HG03565 (cell line): ENCODE measurements at regions not wholly inside any gene's neighbourhood (a gene's known extent, or its start where the extent isn't known, plus 50 kb on each side); places are given as distances from the start of the nearest gene placed in this dataset.

Source experiments
- ATAC-seq: cut with Tn5 transposase; IDR thresholded peaks from one replicate; pipeline ENCODE4 v1.9.1; 2021; ENCODE audit warnings: mild to moderate bottlenecking, moderate library complexity; ENCODE audit not compliant: unreplicated experiment

DNA sequence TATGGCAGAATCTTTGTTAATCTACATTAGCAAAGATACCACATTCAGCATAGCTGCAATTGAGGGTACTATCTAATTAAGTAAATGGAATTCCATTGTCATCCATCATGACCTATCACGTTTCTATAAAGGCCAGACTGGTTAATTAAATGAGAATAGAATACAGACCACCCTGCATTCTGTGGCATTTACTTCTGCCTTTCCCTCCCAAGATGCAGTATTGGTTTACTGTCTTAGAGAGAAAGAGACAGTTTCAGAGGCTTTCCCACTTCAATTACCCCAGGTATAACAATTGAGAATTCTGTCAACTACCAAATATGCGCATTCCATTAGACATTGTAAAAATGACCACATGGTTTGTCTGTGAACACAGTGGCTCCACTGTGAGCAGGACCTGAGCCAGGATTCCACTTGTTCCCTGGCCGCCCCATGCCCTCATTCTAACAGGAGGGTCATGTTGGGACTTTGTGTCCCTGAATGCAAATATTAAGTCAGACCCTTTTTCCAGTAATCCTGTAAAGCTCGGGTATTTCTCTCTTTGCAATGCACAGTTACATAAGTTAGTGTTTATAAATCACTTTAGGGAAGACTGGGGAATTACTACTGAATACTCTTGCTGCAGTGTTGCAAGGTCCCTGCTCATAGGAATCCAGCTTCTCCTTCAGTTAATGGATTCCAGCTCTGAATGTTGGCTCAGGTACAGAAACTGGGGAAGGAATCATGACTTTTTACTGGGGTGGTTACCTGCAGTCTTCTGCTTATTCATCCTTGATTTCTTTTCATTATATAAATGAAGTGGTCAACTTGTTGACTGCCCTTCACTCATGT lies 261.0 kb downstream of the PDGFC start:
- ATAC-seq, result no peak

GRCh38 chr4:156705311-156705710 lies 266.3 kb downstream of the PDGFC start:
- ATAC-seq, result no peak

- ATAC-seq, result no peak
Observed at GRCh38 chr4:156695163-156695562, 276.4 kb downstream of the PDGFC start.

GRCh38 chr4:156694413-156694812 lies 277.2 kb downstream of the PDGFC start:
- ATAC-seq, result no peak

GRCh38 chr4:156693557-156693956 lies 278.0 kb downstream of the PDGFC start:
- no peak for ATAC-seq

GRCh38 chr4:156692016-156692415 lies 279.6 kb downstream of the PDGFC start:
- ATAC-seq, result no peak

- ATAC-seq, result no peak
Observed at GRCh38 chr4:156690572-156690971, 281.0 kb downstream of the PDGFC start.

- ATAC-seq, result no peak
Observed at GRCh38 chr4:156686120-156686519, 285.5 kb downstream of the PDGFC start.

GRCh38 chr4:156685308-156685707 lies 286.3 kb downstream of the PDGFC start:
- ATAC-seq, result no peak

DNA sequence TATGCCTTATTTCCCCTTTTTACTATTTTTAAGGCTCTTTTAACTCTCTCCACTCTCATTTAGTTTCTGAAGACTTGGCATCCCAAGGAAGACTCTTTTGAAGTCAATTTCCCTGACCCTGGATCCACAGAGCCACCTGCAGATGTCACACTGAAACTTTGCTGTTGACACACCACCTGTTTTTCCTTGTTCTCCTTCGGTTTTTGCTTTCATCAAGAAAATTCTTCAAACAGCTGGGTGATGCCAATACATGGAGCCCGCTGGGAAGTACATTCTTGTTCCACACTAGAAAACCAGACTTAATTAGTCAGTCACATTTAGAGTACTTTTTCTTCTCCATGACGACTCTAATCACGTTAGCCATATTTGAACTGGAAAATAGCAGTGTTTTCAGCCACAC lies 293.9 kb downstream of the PDGFC start:
- ATAC-seq, result no peak

GRCh38 chr4:156677131-156677531 lies 294.5 kb downstream of the PDGFC start:
- no peak for ATAC-seq

- ATAC-seq, result no peak
Observed at GRCh38 chr4:156676116-156676851, 295.3 kb downstream of the PDGFC start.

- ATAC-seq, result no peak
Observed at GRCh38 chr4:156673483-156673882, 298.1 kb downstream of the PDGFC start.

GRCh38 chr4:156672492-156673305 lies 298.9 kb downstream of the PDGFC start:
- ATAC-seq, result no peak

DNA sequence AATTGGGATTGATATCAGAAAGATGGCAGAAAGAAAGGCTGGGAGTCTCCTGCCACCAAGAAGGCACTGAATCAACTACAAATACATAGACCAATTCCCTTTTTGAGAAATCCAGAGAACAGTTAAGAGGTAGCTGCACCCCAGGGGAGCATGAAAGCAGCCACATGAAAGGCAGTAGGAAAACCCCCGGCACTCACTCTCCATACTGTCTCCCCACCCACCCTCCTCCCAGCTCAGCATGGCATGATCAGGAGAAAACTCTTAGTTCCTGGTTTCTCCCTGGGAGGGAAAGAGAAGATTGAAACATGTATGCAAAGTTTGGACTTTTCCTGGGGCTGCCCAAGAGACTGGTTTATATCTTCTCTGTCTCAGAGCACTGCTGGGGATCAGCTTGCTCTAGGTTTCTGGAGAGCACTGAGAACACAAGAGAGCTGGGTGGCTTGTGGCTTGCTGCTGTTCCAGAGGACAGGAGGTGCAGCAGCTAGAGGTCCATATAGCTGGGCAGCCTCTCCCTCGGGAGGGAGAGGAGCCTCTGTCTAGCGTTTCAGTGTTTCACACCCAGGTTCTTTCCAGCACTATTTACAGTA lies 305.7 kb downstream of the PDGFC start:
- no peak for ATAC-seq

DNA sequence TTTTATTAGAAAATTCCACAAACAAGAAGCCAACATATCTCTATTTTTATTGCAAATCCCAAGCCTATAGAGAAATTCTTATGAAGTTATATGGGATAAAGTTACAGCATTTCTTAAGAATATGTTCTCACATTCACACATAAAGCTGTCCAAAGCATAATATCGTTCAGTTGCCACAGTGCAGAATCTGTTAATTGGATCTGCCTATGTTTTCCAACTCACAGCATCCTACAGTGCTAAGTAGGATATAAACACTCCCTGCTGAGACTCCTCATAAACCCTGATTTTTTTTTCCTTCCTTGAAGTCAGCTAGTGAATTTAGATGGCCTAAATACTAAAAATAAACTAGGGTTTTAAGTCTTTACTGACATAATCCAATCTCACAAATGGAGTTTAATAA lies 307.9 kb downstream of the PDGFC start:
- no peak for ATAC-seq

DNA sequence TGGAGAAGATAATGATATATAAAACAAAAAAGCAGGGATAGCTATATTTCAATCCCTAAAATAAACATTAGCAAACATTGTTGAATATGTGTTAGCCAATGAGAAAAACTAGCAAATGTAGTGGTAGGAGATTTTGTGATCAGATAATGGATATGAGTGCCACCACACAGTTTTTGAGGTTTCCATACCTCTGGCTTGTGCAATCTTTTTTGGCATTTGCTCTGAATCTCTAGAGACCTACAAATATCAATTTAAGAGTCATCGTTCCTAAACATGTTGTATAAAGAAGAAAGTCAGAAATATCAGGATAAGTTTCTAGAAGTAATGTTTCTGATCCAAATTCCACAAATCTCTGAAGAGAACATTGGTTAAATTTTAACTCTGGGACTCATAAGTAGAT lies 308.7 kb downstream of the PDGFC start:
- ATAC-seq, result no peak

- no peak for ATAC-seq
Observed at GRCh38 chr4:156661555-156661954, 310.0 kb downstream of the PDGFC start.

- ATAC-seq, result no peak
Observed at GRCh38 chr4:156660465-156660864, 311.1 kb downstream of the PDGFC start.

DNA sequence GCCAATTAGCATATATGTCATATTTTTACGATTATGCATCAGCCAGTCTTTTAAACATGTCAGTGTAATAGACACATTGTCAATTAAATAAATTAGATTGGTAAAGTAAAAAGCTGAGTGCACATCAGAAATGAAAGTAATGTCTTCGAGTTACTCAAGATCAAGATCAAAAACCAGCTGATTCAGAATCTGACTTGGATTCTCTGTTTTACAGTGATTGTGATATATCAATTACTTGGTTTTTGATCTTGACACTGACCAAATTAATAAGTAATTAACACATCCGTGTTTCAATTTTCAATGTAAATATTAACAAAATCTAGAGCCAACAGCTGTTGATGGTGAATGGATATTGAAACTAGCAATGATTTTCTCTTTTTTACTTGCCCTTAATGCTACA lies 311.6 kb downstream of the PDGFC start:
- ATAC-seq, result no peak

- ATAC-seq, result no peak
Observed at GRCh38 chr4:156659570-156659969, 312.0 kb downstream of the PDGFC start.
